IMR-90 (cell line): ENCODE measurements at regions not wholly inside any gene's neighbourhood (a gene's known extent, or its start where the extent isn't known, plus 50 kb on each side); places are given as distances from the start of the nearest gene placed in this dataset.

Source experiments
- ATAC-seq: fragments of 200-7000 bp; cut with Tn5 transposase; 2 replicates; pipeline ENCODE4 v1.9.1; 2020; ENCODE audit warnings: low read depth, mild to moderate bottlenecking, moderate library complexity
- BruUV-seq: library from RNA; stranded (reverse); fragments of 400-500 nt; replicated peaks from 2 replicates; lab custom pipeline; 2021; lab: Mats Ljungman, UMichigan
- CTCF ChIA-PET: fragments of 300-600 bp; formaldehyde crosslinking; extraction: SDS; loops from one replicate; lab custom pipeline; 2021; ENCODE audit warnings: antibody characterized with exemption; lab: Yijun Ruan, JAX
- POLR2A ChIA-PET: fragments of 300-600 bp; sonication (Branson Sonifier 250); formaldehyde crosslinking; loops from one replicate; lab custom pipeline; 2022; ENCODE audit warnings: antibody characterized with exemption; ENCODE audit not compliant: unreplicated experiment; lab: Charles Lee
- DNase-seq: peaks from one replicate; pipeline ENCODE4 v3.0.0; 2013
- H2AFZ ChIP-seq: replicated peaks from 2 replicates; pipeline ENCODE3; 2013; ENCODE audit warnings: low read length, mild to moderate bottlenecking; ENCODE audit not compliant: poor library complexity
- H2AK5ac ChIP-seq: 2 replicates; pipeline ENCODE4 v1.6.1; 2013; ENCODE audit warnings: low read depth, low read length, inconsistent platforms
- H2AK9ac ChIP-seq: replicated peaks from 2 replicates; pipeline ENCODE3; 2013; ENCODE audit warnings: mild to moderate bottlenecking, low read depth, low read length, moderate library complexity; ENCODE audit not compliant: poor library complexity
- H2BK120ac ChIP-seq: 2 replicates; pipeline ENCODE4 v1.6.1; 2013; ENCODE audit warnings: low read depth, low read length, inconsistent platforms
- H2BK15ac ChIP-seq: 3 replicates; pipeline ENCODE4 v1.6.1; 2013; ENCODE audit warnings: low read depth, low read length, inconsistent platforms
- H2BK20ac ChIP-seq: 2 replicates; pipeline ENCODE4 v1.6.1; 2013; ENCODE audit warnings: low read depth, mild to moderate bottlenecking, inconsistent platforms, low read length, moderate library complexity
- H2BK5ac ChIP-seq: 2 replicates; pipeline ENCODE4 v1.6.1; 2013; ENCODE audit warnings: mild to moderate bottlenecking, low read depth, low read length, inconsistent platforms; ENCODE audit not compliant: poor library complexity, severe bottlenecking
- H3K14ac ChIP-seq: replicated peaks from 2 replicates; pipeline ENCODE4 v1.6.1; 2013; ENCODE audit warnings: low read depth, low read length, inconsistent platforms
- H3K18ac ChIP-seq: 2 replicates; pipeline ENCODE4 v1.6.1; 2013; ENCODE audit warnings: low read depth, low read length, control low read depth
- H3K23ac ChIP-seq: 2 replicates; pipeline ENCODE4 v1.6.1; 2013; ENCODE audit warnings: low read depth, low read length, inconsistent platforms
- H3K27ac ChIP-seq: 2 replicates; pipeline ENCODE4 v1.5.1; 2013; ENCODE audit warnings: mild to moderate bottlenecking, control low read depth, low read length; ENCODE audit not compliant: insufficient read depth
- H3K27me3 ChIP-seq: 2 replicates; pipeline ENCODE4 v1.6.1; 2013; ENCODE audit warnings: low read length; ENCODE audit not compliant: control insufficient read depth, insufficient read depth
- H3K36me3 ChIP-seq: 2 replicates; pipeline ENCODE4 v1.6.1; 2013; ENCODE audit warnings: low read length, mixed read lengths; ENCODE audit not compliant: control insufficient read depth, insufficient read depth
- H3K4ac ChIP-seq: 2 replicates; pipeline ENCODE4 v1.6.1; 2013; ENCODE audit warnings: low read depth, low read length, inconsistent platforms
- H3K4me1 ChIP-seq: 2 replicates; pipeline ENCODE4 v1.6.1; 2013; ENCODE audit warnings: low read length, mixed read lengths; ENCODE audit not compliant: control insufficient read depth, insufficient read depth
- H3K4me2 ChIP-seq: 2 replicates; pipeline ENCODE4 v1.6.1; 2013; ENCODE audit warnings: low read depth, mild to moderate bottlenecking, control low read depth, low read length, moderate library complexity
- H3K4me3 ChIP-seq: 2 replicates; pipeline ENCODE4 v1.5.1; 2013; ENCODE audit warnings: low read depth, mild to moderate bottlenecking, control low read depth, low read length, moderate library complexity; ENCODE audit not compliant: insufficient read depth
- H3K56ac ChIP-seq: 2 replicates; pipeline ENCODE4 v1.6.1; 2013; ENCODE audit warnings: low read length, inconsistent platforms; ENCODE audit not compliant: insufficient read depth; ENCODE audit errors: extremely low read depth
- H3K79me1 ChIP-seq, 2 experiments: 2 replicates each; pipeline ENCODE4 v1.6.1; 2013; ENCODE audit warnings: low read length in 2 of 2, inconsistent platforms in 1 of 2, low read depth in 1 of 2
- H3K9ac ChIP-seq: 2 replicates; pipeline ENCODE4 v1.6.1; 2013; ENCODE audit warnings: low read depth, low read length, control low read depth
- H3K9me1 ChIP-seq: 2 replicates; pipeline ENCODE4 v1.6.1; 2013; ENCODE audit warnings: low read length, inconsistent platforms; ENCODE audit not compliant: insufficient read depth
- H3K9me3 ChIP-seq: 2 replicates; pipeline ENCODE4 v1.6.1; 2013; ENCODE audit warnings: low read length; ENCODE audit not compliant: control insufficient read depth, insufficient read depth
- H4K20me1 ChIP-seq: 2 replicates; pipeline ENCODE4 v1.6.1; 2013; ENCODE audit warnings: low read length, inconsistent platforms; ENCODE audit not compliant: insufficient read depth
- H4K5ac ChIP-seq: 2 replicates; pipeline ENCODE4 v1.6.1; 2013; ENCODE audit warnings: mild to moderate bottlenecking, low read depth, low read length, control low read depth
- H4K8ac ChIP-seq, 2 experiments: 2 replicates each; pipeline ENCODE4 v1.6.1; 2013; ENCODE audit warnings: low read depth in 2 of 2, low read length in 2 of 2, control low read depth in 1 of 2, inconsistent platforms in 1 of 2
- H4K91ac ChIP-seq: 2 replicates; pipeline ENCODE4 v1.6.1; 2013; ENCODE audit warnings: low read depth, low read length, inconsistent platforms; ENCODE audit not compliant: insufficient read depth
- CEBPB ChIP-seq: IDR thresholded peaks from 2 replicates; pipeline ENCODE4 v1.6.1; 2012; ENCODE audit warnings: low read depth, low read length, improper control_type of control experiment
- CHD1 ChIP-seq: IDR thresholded peaks from 2 replicates; pipeline ENCODE4 v1.6.1; 2012; ENCODE audit warnings: low read depth, low read length, improper control_type of control experiment
- WGBS, 2 experiments: methylation state at CpG; one replicate each; pipeline versions ENCODE4 v1.1.5 to v1.1.7; 2013; ENCODE audit warnings: missing lambda C conversion rate in 2 of 2; ENCODE audit not compliant: insufficient read length in 1 of 2; ENCODE audit errors: extremely low coverage in 2 of 2; 5-methylcytosine and 5-hydroxymethylcytosine counted together
- dilution Hi-C: fragments of 300-500 bp; cut with HindIII; formaldehyde crosslinking; loops from one replicate; pipeline ENCODE4 v1.14.3; 2018; ENCODE audit warnings: low sequenced_read_pairs; ENCODE audit not compliant: unreplicated experiment
- in situ Hi-C: fragments of 300-500 bp; cut with MboI; formaldehyde crosslinking; loops from 3 replicates; pipeline ENCODE4 v1.14.3; 2019; ENCODE audit warnings: low sequenced_read_pairs, inconsistent platforms, mixed read lengths
- intact Hi-C: fragments of 100-400 bp; cut with micrococcal nuclease; formaldehyde crosslinking; loops from 2 replicates; pipeline ENCODE4 v1.10.0; 2022

DNA sequence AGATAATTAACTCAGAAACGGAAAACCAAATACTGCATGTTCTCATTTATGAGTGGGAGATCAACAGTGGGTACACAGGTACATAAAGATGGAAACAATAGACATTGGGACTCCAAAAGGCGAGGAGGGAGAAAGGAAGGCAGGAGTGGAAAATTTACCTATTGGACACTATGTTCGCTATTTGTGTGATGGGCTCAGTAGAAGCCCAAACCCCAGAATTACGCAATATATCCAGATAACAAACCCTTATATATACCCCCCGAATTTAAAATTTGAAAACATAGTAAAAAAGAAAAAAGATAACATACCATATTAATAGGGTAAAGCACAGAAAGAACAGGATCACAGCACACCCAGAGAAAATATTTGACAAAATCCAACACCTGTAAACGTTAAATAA, 1351.7 kb upstream of the FAM98A start:
- CTCF ChIA-PET = no interaction called here
- no peak for ATAC-seq

More for the DNA sequence above, 1351.7 kb upstream of the FAM98A start:
- Histone ChIP-seq H3K9ac (no peak overlapping the region), H3K4me1 (no peaks in the 10 kb centered on the region), H2AFZ (no peak overlapping the region), H3K9me3 (peaks cover 3% of the 10 kb centered on the region), H2BK20ac (no peak overlapping the region), H2BK120ac (no peak overlapping the region), H3K27me3 (no peaks in the 10 kb centered on the region), H3K18ac (no peak overlapping the region), H3K36me3 (no peaks in the 10 kb centered on the region), H4K5ac (no peak overlapping the region), H3K9me1 (no peaks in the 10 kb centered on the region), H4K20me1 (no peaks in the 10 kb centered on the region), H3K79me1 (no peaks in the 10 kb centered on the region), H4K8ac (no peak overlapping the region), H3K14ac (no peak overlapping the region), H3K23ac (no peak overlapping the region), H2BK5ac (no peak overlapping the region), H3K56ac (no peak overlapping the region), H2AK5ac (no peak overlapping the region), H3K27ac (no peak overlapping the region), H3K4ac (no peak overlapping the region), H2AK9ac (no peak overlapping the region), H3K4me2 (no peak overlapping the region), H2BK15ac (no peak overlapping the region), H4K91ac (no peak overlapping the region), H3K4me3 (no peak overlapping the region)
- intact Hi-C loops (no loop called here), dilution Hi-C loops (no loop called here), in situ Hi-C loops (no loop called here)
- BruUV-seq = no TSS peak
- WGBS, 2 experiments = no CpG with 5 or more reads among the region's 6 CpGs
- POLR2A ChIA-PET = no interaction called here
- TF ChIP-seq CHD1 (no peak), CEBPB (peak; percentile 64)
- DNase-seq = no peak
